ENCODE measurements at regions not wholly inside any gene's neighbourhood (a gene's known extent, or its start where the extent isn't known, plus 50 kb on each side); places are given as distances from the start of the nearest gene placed in this dataset.

DNA sequence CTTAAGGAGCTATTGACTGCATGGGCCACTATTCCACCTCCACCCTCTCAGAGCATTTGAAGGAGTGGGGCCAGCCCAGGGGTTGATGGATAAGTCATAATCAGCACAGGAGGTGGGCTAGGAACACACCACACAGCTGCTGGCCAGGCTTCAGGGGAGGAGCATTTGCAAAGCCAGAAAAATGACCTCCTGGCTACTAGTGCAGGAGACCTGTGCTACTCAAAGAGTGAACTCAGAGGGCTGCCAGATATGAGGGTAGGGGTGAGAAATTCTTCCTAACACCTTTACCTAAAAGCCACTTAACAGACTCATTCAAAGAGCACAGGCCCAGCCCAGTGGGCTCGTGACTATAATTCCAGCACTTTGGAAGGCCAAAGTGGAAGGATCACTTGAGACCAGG is 210.8 kb downstream of the TBXT start:
- DNase-seq (ENCODE audit: low spot score): no peak

DNA sequence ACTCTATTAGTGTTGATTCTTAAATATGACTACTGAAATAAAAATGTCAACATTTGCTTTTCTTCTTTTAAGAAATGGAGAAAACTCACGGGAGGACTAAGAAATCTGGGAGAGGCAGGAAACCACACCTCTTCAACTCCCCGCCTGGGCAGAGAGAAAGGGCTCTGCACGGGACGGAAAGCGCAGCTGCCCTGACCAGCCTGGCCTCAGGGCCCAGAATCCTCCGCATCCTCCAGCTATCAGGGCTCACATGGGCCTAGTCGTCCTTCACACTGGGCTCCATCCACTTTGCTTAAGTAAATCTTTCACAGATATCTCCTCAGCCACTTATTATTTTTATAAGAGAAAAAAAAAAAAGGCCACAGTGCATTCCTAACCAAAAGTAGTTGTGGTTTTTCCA is 215.1 kb downstream of the TBXT start:
- DNase-seq (ENCODE audit: low spot score): no peak

DNA sequence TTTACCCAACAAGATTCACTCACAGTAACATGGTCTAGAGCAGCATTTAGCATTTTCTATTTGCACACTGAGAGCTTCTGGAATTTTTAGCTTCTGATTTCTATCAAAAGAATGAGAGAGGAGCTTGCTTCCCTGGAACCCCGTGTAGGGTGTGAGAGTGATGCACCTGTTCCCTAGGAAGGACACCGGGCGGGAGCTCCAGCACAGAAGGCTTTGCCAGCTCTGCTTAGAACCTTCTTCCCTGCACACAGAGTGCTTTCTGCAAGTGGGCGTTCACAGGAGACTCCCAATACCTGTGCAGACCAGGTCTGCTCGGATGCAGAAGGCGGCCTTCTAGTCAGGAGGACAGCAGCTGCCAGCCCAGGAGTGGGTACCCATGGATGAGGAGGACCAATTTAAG is 217.3 kb downstream of the TBXT start:
- DNase-seq (ENCODE audit: low spot score): no peak

DNA sequence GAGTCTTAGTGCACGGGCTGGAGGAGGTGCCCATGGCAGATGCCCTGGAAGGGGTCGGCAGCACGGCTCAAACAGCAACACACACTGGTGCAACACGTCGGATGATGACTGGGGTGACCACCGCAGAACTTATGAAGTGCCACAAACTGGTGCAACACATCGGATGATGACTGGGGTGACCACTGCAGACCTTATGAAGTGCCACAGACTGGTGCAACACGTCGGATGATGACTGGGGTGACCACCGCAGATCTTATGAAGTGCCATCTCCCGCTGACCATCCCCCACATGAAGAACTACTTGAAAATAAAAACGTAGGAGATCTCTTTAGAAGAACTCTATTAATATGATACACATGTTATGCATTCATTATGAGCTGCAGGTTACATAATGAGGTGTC is 218.3 kb downstream of the TBXT start:
- DNase-seq (ENCODE audit: low spot score): no peak

DNA sequence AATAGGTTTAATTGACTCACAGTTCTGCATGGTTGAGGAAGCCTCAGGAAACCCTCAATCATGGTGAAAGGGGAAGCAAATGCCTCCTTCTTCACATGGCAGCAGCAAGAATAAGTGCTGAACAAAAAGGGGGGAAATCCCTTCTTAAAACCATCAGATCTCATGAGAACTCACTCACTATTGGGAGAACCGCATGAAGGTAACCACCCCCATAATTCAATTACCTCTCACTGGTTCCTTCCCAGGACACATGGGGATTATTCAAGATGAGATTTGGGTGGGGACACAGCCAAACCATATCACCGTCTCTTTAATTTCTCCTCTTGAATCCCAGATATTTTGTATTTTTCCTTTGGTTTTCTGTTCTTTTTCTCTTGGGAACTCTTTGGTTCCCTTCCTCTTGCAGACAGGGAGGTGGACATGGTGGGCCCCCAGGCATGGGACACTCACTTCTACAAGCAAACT is 223.6 kb downstream of the TBXT start:
- DNase-seq (ENCODE audit: low spot score): no peak

DNA sequence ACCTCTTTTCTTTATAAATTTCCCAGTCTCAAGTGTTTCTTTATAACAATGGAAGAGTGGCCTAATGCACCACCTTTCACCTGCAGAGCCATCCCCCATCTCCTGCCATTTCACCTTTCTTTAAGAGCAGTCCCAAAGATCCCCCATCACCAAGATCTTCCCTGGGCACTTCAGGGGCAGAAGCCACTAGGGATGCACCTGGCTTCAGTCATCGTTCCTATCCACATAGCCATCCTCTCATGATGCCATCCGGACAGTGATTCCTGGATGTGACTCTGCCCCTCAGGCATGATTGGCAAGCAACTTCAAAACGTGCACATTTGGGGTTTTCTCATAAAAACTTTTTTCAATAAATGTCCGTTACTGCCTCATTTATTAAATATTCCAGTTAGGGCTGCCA is 225.9 kb downstream of the TBXT start:
- DNase-seq (ENCODE audit: low spot score): no peak

DNA sequence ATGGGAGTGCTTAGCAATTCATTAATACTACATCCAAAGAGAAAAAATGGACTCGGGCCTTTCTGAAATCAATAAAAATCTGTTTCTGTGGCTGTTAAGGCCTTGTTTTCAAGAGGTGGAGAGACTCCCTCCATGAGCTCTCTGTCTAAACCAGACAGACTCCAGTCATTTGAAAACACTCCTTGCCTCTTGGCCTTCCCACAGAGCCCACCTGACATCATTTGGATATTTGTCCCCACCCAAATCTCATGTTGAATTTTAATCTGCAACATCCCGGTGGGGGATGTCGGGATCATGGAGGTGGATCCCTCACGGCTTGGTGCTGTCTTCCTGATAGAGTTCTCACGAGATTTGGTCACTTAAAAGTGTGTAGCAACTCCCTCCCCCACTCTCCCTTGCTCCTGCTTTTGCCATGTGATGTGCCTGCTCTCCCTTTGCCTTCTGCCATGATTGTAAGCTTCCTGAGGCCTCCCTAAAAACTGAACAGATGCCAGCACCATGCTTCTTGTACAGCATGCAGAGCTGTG is 226.3 kb downstream of the TBXT start:
- DNase-seq (ENCODE audit: low spot score): no peak

DNA sequence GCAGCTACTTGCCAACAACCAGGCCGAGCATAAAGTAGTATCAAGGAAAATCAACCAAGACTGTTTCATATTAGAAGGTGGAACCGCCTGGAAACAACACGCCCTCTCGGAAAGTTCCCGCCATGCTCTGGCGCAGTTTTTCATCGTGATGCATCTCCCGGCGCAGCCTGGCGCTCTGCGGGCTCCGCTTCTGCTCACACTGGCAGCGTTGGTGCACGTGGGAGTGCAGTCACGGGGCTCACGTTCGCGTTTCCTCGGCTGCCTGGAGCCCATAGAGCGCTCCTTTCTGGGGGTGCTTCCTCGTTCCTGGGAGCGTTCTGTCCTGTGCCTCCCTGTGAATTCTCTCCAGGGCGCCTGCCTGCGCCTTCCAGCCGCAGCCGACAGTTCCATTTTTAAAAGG is 227.3 kb downstream of the TBXT start:
- DNase-seq (ENCODE audit: low spot score): no peak

DNA sequence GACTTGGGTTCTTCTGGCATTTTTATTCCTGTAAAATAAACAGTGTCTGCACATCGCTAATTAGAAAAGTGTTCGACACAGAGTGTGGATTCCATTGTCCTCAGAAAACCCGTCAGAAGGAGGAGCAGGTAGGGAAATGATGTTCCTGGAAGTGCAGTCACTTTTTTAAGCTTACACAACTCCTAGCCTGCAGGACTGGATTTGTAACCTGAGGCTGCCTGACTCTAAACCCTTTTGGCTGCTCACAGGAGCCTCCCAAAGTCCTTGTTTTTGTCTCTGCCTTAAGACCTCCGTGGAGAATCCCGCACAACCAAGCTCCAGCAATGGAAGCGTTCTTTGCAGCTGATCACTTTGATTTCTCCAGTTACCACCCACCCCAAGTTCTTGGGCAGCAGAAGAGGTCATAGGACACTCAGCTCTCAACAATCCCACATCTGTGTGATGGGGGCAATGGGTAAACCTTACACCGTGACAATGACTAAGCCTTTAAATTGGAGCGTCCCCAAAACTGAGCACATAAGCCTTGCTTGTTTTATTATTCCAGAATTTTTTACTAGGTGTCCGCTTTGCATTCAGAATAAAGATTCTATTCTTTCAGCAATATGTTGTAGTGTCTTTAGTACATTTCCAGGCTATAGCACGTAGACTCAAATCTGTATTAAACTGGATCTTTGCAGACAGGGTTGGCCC is 227.9 kb downstream of the TBXT start:
- no peak for DNase-seq (ENCODE audit: low spot score)

DNA sequence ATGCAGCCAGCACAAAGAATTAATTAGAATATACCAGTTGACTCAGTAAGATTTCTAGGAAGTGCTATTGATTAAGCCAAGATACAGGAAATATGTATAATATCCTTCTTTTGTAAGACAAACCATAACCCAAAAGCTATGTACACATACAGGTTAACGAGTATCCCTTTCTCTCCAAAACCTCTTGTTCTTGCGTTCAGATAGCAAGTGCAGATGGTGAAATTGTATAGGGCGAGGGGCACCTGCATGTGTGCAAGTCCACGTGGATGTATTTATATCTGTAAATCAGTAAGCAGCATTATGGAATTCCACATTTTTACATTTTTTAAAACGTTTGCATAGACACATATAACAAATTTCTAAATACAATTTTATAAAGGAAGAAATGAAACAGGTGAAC is 228.6 kb downstream of the TBXT start:
- DNase-seq (ENCODE audit: low spot score): no peak

DNA sequence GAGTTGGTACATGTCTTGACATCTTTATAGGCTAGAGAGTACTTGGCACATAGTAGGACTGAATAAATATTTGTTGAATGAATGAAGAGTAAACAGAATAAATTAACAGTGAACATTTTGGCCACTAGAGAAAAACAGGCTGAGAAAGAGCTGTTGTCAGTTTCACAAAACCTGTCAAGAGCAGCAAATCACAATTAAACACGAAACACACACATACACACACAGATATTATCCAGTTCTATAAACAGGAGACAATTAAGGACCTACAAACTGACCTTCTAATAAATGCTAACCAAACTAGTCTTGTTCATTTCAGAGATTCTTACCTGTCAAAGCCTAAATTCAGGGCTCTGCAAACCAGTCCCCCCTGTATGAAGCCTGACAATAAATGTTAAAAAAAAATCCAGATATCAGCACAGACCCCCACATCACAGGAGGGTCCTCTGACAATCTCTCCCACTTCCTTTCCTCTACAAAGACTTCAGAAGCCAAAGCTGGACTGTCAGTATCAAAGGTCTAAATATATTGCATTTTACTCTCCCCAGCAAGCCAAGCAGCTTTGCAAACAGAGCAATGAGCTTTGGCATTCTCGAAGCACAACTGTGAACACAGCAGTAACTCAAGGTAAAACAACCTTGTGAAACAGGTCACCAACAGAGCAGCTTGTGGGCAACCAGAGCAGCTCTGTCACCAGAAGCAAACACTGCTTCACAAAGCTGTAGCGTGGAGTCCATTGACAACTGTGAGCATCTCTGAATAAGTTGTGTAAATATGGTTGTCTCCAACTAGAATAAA is 229.9 kb downstream of the TBXT start:
- DNase-seq (ENCODE audit: low spot score): no peak

DNA sequence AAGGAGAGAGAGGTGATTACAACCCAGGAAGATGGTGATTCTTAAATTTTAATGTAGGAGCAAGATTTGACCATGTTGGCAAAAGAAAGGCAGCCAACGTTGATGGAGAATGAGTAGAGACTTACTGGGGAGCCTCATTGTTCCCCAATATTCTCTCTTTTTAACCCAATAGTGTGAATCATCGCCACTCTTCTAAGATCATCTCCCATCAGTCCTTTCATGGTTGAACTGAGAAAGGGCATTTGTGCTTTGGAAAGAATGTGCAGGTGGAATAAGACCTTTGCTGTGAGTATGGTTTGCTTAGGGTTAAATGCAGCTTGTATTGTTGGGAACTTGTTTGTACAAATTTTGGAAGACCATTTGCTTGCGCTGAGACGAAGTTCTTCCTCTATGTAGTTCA is 231.0 kb downstream of the TBXT start:
- DNase-seq (ENCODE audit: low spot score): no peak

DNA sequence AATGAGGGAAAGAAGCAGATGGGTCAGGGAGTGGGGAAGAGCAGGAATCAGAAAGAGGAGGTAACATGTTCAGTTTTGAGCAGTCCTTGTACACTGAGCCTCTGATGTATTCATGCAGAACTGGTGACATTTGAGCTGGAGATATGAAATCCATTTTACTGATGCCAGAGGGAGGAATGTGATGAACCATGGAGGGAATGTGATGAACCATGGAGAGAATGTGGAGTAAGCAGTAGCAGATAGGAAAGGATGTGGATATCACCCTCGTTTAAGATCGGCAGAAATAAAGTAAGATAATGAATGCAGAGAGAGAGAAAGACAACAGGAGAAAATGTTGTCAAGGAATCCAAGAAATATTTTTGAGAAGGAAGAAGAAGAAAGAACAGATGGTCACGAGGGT is 231.6 kb downstream of the TBXT start:
- DNase-seq (ENCODE audit: low spot score): no peak

DNA sequence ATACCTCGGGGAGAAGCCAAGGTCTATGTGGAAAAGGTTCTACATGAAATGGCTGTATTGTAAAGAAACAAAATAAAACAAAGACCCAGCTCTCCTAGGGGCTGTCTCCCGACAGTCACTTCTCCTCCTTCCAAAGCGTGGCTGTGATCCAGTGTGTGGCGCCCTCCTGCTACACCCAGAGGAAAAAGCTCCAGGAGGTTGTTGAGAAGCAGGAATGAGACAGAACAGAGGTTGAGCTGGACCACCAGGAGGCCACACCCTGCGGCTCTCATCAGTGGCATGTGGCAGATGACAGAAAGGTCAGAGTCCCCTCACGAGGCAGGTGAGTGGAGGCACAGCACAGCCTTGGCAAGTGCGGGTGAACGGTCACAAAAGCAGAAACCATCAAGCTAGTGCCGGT is 236.0 kb downstream of the TBXT start:
- DNase-seq (ENCODE audit: low spot score): no peak

DNA sequence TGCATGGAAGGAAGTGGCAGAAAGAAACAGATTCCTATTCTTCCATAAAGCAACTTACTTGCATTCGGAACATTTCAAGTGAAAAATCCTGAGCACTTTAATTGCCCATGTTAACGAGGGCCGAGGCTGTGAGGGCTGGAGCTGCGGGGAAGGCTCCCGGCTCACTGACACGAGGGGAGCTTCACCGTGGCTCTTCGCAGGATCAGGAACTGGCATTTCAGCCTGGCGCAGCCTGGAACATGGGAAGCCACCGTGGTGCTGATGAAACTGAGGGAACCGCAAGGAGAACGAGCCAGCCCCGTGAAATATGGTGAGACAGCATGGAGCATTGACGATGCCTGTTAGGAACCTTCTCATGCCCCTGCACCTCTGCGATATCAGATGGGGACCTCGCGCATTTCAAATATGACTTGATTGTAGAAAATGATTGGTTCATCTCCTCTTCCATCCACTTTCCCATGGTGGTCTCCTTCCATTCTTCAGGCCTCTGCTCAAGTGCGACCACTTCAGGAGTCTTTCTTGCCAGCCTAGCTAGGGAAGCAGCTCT is 236.9 kb downstream of the TBXT start:
- no peak for DNase-seq (ENCODE audit: low spot score)

DNA sequence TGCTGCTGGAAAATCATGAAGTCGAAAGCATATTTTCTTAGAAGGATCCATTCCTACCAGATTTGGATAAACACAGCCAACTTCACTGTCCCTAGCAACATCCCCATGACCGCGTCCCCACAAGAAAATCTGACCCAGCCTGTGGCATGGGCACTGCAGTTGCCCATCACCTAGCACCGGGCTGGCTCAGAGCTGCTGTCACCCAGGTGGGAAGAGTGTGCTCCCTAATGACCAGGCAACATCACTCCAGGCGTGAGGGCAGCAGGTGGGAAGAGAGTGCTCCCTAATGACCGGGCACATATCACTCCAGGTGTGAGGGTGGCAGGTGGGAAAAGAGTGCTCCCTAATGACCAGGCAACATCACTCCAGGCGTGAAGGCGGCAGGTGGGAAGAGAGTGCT is 238.0 kb downstream of the TBXT start:
- no peak for DNase-seq (ENCODE audit: low spot score)

DNA sequence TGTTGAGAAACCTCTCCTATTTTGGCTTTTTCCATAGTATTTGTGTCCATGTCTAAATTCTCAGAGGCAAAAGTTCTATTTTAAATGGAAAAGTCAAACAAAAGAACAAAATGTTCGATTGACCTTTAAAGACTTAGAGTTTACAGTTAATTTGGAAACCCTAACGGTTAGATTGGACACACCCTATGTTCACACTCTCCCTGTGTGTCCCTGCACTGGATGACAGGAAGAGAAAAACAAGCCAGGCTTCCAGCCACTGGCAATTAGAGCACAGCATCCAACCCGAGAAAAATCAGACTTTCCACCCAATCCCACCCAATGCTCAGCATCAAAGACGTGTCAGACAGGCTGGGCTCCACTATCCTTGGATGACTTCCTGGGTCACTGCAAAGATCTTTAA is 241.3 kb downstream of the TBXT start:
- peak; percentile 6 for DNase-seq (ENCODE audit: low spot score)

DNA sequence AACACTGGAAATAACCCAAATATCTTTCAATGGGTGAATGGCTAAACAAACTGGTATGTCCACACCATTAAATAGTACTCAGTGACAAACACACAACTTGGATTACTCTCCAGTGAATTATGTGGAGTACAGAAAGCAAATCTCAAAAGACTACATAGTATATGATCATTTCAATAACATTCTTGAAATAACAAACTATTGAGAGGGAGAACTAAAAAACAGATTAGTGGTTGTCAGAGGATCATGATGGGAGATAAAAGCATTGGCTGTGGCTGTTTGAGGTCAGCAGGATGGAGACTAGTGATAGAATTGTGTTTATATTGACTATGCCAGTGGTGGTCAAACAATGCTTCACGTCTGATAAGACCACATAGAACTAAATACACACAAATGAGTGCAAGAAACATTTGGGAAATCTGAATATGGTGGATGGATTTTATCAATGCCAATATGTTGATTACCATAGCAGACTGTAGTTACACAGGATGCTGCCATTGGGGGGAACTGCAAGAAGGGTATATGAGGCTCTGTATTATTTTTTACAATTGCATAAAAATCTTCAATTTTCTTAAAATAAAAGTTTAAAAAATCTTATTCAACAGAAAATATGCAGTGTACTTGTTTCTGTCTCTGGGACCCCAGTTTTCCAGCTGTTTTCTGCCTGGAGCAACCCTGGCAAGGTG is 242.0 kb downstream of the TBXT start:
- DNase-seq (ENCODE audit: low spot score): no peak

DNA sequence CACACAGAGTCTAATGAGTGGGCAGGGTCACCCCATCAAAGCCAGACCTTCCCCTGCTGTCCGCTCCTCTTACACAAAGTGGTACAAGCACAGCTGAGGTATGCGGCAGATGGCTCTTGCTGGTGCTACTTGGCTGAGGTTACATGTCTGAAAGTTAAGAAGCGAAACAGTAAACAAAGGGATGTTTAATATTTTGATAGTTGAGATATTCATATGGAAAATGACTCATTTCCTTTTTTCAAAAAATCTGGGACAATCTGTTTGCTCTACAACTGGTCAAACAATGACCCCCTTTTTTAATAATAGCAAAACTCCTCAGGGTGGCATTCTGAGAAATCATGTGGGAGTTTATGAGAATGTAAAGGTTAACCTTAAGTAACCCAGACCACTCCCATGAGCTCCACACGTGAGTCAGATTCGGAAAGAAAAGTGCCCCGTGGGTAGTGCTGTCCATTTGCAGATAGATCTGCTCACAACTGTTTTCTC is 245.3 kb downstream of the TBXT start:
- DNase-seq (ENCODE audit: low spot score): no peak

DNA sequence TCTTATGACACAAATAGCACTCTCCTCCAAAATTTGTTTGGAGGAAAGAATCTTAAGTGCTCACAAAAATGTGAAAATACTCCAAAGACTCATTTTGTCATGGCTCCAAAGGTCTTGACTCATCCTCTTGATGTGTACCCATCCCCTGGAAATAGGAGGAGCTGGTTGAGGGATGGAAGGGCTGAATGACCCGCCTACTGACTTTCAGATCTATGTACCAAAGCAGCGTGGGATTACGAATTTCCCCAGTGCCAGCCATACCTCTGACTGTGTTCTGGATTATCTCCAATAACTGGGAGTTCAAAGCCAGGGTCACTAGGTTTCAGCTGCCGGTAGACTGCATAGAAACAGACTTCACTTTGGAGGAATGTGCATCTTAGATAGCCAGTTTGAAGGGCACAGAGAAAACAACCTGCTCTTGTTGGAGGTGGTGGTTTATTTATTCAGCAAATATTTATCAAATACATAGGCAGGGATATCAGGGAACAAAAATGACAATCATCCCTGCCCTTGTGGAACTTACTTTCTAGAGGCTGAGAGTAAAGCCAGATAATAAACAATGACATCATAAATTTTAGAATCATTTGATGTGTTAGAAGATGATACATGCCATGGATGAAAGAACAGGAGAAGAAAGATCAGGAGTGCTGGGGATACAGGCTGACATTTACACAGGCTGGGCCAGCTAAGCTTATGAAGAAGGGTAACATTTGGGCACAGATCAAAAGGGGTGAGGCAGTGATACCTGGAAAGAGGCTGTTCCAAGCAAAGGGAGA is 246.6 kb downstream of the TBXT start:
- DNase-seq (ENCODE audit: low spot score): no peak

DNA sequence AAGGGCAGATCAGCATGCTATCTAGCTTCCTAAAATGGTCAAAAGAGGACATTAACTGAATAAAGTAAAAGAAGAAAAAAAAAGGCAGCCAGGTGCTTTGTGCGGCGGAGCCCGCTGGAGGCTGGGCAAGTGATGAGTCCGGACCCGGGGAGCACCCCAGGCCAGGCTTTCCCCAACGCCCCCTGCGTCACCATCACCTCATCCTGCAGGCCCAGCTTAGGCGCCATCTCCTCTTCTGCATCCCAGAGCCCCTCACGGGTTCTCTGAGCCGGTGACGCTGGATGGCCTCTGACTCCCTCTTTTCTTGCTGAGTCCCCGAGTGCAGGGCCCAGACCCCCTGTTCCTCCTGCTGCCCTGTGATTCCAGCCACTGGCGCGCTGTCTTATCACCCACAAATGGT is 250.1 kb downstream of the TBXT start:
- no peak for DNase-seq (ENCODE audit: low spot score)

Measured in ureter (tissue), 1 donor.